DND-41 (cell line): ENCODE measurements at regions not wholly inside any gene's neighbourhood (a gene's known extent, or its start where the extent isn't known, plus 50 kb on each side); places are given as distances from the start of the nearest gene placed in this dataset.

Experiments used
- ATAC-seq: fragments of 200-7000 bp; cut with Tn5 transposase; 3 replicates; pipeline ENCODE4 v1.9.1; 2021; ENCODE audit warnings: low read depth; ENCODE audit not compliant: insufficient read depth
- DNase-seq: peaks from one replicate; pipeline ENCODE4 v3.0.0-alpha.2; 2020
- H2AFZ ChIP-seq: 2 replicates; pipeline ENCODE4 v1.6.0; 2012; ENCODE audit warnings: low read depth, low read length
- H3K27ac ChIP-seq: 2 replicates; pipeline ENCODE4 v1.5.1; 2012; ENCODE audit warnings: low read length, inconsistent platforms
- H3K27me3 ChIP-seq: fragments of 200-600 bp; sonication (generic); 2 replicates; pipeline ENCODE4 v1.6.0; 2012; ENCODE audit warnings: low read length, mild to moderate bottlenecking, inconsistent platforms; ENCODE audit not compliant: insufficient read depth, poor library complexity
- H3K36me3 ChIP-seq: 2 replicates; pipeline ENCODE4 v1.5.1; 2012; ENCODE audit warnings: low read length, inconsistent platforms; ENCODE audit not compliant: insufficient read depth
- H3K4me1 ChIP-seq: 2 replicates; pipeline ENCODE4 v1.5.1; 2012; ENCODE audit warnings: mild to moderate bottlenecking, low read length; ENCODE audit not compliant: insufficient read depth
- H3K4me2 ChIP-seq: 2 replicates; pipeline ENCODE4 v1.6.0; 2012; ENCODE audit warnings: mild to moderate bottlenecking, moderate library complexity, low read length, inconsistent platforms; ENCODE audit not compliant: insufficient read depth
- H3K4me3 ChIP-seq, 2 experiments: fragments of 200-600 bp in 1 of 2; shearing (Covaris generic) in 1 of 2; 2 replicates each; pipeline ENCODE4 v1.5.1; 2012 to 2016; ENCODE audit warnings: inconsistent platforms in 2 of 2, low read length in 2 of 2, mild to moderate bottlenecking in 2 of 2, low read depth in 1 of 2, moderate library complexity in 1 of 2
- H3K79me2 ChIP-seq: 2 replicates; pipeline ENCODE4 v1.6.0; 2012; ENCODE audit warnings: low read length, inconsistent platforms; ENCODE audit not compliant: insufficient read depth
- H3K9ac ChIP-seq: 2 replicates; pipeline ENCODE4 v1.6.0; 2012; ENCODE audit warnings: low read depth, mild to moderate bottlenecking, inconsistent platforms, low read length, moderate library complexity
- H3K9me3 ChIP-seq: 2 replicates; pipeline ENCODE4 v1.5.1; 2012; ENCODE audit warnings: low read length, moderate library complexity, mild to moderate bottlenecking, inconsistent platforms; ENCODE audit not compliant: insufficient read depth, severe bottlenecking
- H4K20me1 ChIP-seq: 2 replicates; pipeline ENCODE4 v1.6.0; 2012; ENCODE audit warnings: low read length; ENCODE audit not compliant: insufficient read depth
- EZH2 ChIP-seq: IDR thresholded peaks from 3 replicates; pipeline ENCODE4 v1.6.1; 2012; ENCODE audit warnings: borderline replicate concordance, low read depth, mild to moderate bottlenecking, moderate library complexity, low read length, inconsistent platforms; ENCODE audit not compliant: severe bottlenecking
- TF ChIP-seq, protein P1 (sequence below): IDR thresholded peaks from 2 replicates; pipeline ENCODE4 v1.5.1; 2012; ENCODE audit warnings: borderline replicate concordance, low read length, moderate library complexity, mild to moderate bottlenecking; ENCODE audit not compliant: poor library complexity, severe bottlenecking; ENCODE audit errors: extremely low read depth

DNA sequence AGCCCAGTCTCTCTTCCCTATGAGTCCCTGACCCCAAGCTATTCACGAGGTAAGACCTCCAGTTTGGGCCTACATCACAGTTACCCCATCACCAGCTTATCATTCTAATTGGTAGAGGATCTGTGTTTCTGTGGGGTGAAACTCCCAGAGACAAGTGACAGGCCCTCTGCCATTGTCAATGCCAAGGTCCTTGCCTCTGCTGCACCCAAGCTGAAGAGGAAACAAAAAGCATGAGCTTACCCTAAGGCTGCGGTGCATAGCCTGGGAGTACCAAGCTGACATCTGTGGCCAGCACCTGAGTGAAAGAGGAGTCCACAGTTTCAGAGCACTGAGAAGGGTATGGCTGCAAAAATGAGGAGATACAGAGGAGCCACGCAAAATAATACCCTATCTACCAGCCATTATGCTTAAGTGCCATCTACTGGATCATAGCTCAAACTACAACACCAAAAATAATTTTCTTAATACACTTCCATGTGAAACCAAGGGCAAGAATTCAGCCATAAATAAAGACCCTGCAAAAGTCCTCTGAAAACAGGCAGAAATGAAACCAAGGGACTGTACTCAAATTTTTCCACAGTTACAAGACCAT, 62.3 kb upstream of the ANO5 start:
- Histone ChIP-seq H3K27ac (no peak overlapping the region), H3K4me2 (no peak overlapping the region), H3K79me2 (no peaks in the 10 kb centered on the region), H3K9me3 (no peaks in the 10 kb centered on the region), H3K4me3 (no peak overlapping the region), H3K4me1 (no peaks in the 10 kb centered on the region), H3K36me3 (no peaks in the 10 kb centered on the region), H4K20me1 (no peaks in the 10 kb centered on the region), H2AFZ (no peak overlapping the region), H3K27me3 (no peaks in the 10 kb centered on the region), H3K9ac (no peak overlapping the region)
- ATAC-seq (peak; percentile 56), DNase-seq (no peak)
- TF ChIP-seq, protein P1, sequence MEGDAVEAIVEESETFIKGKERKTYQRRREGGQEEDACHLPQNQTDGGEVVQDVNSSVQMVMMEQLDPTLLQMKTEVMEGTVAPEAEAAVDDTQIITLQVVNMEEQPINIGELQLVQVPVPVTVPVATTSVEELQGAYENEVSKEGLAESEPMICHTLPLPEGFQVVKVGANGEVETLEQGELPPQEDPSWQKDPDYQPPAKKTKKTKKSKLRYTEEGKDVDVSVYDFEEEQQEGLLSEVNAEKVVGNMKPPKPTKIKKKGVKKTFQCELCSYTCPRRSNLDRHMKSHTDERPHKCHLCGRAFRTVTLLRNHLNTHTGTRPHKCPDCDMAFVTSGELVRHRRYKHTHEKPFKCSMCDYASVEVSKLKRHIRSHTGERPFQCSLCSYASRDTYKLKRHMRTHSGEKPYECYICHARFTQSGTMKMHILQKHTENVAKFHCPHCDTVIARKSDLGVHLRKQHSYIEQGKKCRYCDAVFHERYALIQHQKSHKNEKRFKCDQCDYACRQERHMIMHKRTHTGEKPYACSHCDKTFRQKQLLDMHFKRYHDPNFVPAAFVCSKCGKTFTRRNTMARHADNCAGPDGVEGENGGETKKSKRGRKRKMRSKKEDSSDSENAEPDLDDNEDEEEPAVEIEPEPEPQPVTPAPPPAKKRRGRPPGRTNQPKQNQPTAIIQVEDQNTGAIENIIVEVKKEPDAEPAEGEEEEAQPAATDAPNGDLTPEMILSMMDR, result peak; percentile 62
- no peak for TF ChIP-seq EZH2

DNA sequence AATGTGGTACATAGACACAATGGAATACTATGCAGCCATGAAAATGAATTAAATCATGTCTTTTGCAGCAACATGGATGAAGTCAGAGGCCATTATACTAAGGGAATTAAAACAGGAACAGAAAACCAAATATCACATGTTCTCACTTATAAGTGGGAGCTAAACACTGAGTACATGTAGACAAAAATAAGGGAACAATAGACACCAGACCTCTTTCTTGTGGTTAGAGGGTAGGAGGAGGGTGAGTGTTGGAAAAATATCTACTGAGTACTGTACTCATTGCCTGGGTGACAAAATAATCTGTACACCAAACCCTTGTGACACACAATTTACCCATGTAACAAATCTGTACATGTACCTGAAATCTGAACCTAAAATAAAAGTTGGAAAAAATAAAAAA, 59.1 kb upstream of the ANO5 start:
- H3K9ac ChIP-seq, result no peak overlapping the region
- no peaks in the 10 kb centered on the region for H4K20me1 ChIP-seq
- H3K9me3 ChIP-seq, result no peaks in the 10 kb centered on the region
- no peak for TF ChIP-seq EZH2
- TF ChIP-seq, protein P1, result no peak
- H3K4me1 ChIP-seq, result no peaks in the 10 kb centered on the region
- H3K79me2 ChIP-seq, result no peaks in the 10 kb centered on the region
- no peak overlapping the region for H2AFZ ChIP-seq
- H3K4me2 ChIP-seq, result no peak overlapping the region
- no peak overlapping the region for H3K4me3 ChIP-seq
- H3K27me3 ChIP-seq, result no peaks in the 10 kb centered on the region
- no peak for ATAC-seq
- no peaks in the 10 kb centered on the region for H3K36me3 ChIP-seq
- no peak overlapping the region for H3K27ac ChIP-seq
- no peak for DNase-seq

DNA sequence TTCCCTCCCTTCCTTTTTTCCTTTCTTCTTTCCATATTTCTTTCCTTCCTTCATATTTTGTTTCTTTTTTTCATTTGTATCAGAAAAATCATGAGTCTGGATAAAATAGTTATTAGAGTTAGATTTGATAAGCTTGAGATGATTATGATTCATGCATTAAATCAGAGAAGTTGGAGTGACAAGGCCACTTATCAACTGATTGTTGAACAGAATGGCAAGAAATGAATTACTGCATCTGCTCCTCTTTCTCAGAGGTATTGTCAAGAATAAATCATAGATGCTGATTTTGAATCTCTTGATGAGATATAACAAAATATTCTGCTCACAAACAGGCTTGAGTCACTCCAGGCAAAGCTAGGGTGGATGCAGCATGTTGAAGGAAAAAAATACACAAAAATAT, 54.6 kb upstream of the ANO5 start:
- no peaks in the 10 kb centered on the region for H3K79me2 ChIP-seq
- no peak overlapping the region for H3K4me2 ChIP-seq
- TF ChIP-seq EZH2, result no peak
- TF ChIP-seq, protein P1, result no peak
- H3K9me3 ChIP-seq, result no peaks in the 10 kb centered on the region
- ATAC-seq (no peak), DNase-seq (no peak)
- H3K4me3 ChIP-seq, result no peak overlapping the region
- no peaks in the 10 kb centered on the region for H3K27me3 ChIP-seq
- H2AFZ ChIP-seq, result no peak overlapping the region
- no peak overlapping the region for H3K9ac ChIP-seq
- H3K36me3 ChIP-seq, result no peaks in the 10 kb centered on the region
- H4K20me1 ChIP-seq, result no peaks in the 10 kb centered on the region
- no peaks in the 10 kb centered on the region for H3K4me1 ChIP-seq
- H3K27ac ChIP-seq, result no peak overlapping the region
